Tibial nerve (tissue), 4 donors: ENCODE measurements at regions not wholly inside any gene's neighbourhood (a gene's known extent, or its start where the extent isn't known, plus 50 kb on each side); places are given as distances from the start of the nearest gene placed in this dataset.

Experiments
- DNase-seq, 2 donors: peaks; one replicate each; pipeline ENCODE4 v3.0.0-alpha.2; 2019; ENCODE audit warnings: low spot score in 2 of 2
- H3K27ac ChIP-seq, 4 donors: fragments of 200-600 bp; sonication (generic) in 3 of 4; one replicate each; pipeline ENCODE4 v1.5.1; 2017 to 2019; ENCODE audit warnings: mild to moderate bottlenecking in 1 of 4
- H3K27me3 ChIP-seq, 2 donors: fragments of 200-600 bp; sonication (generic) in 1 of 2; one replicate each; pipeline versions ENCODE4 v1.5.1 to v1.6.0; 2017 to 2019
- H3K36me3 ChIP-seq, 3 donors: fragments of 200-600 bp; sonication (generic); one replicate each; pipeline ENCODE4 v1.5.1; 2018 to 2019
- H3K4me1 ChIP-seq, 4 donors: fragments of 200-600 bp; sonication (generic) in 3 of 4; one replicate each; pipeline ENCODE4 v1.5.1; 2017 to 2019
- H3K4me3 ChIP-seq, 4 donors: fragments of 200-600 bp; sonication (generic) in 3 of 4; one replicate each; pipeline ENCODE4 v1.5.1; 2017 to 2019; ENCODE audit warnings: mild to moderate bottlenecking in 1 of 4, moderate library complexity in 1 of 4
- H3K9me3 ChIP-seq, 4 donors: fragments of 200-600 bp; sonication (generic) in 3 of 4; one replicate each; pipeline ENCODE4 v1.5.1; 2017 to 2019
- EP300 ChIP-seq, 2 donors: sonication (generic); formaldehyde crosslinking; IDR thresholded peaks; one replicate each; pipeline ENCODE4 v1.6.1; 2017; ENCODE audit warnings: antibody characterized with exemption in 2 of 2, mild to moderate bottlenecking in 1 of 2
- POLR2A ChIP-seq, 2 donors: fragments of 450-650 bp; IDR thresholded peaks; one replicate each; pipeline ENCODE4 v1.6.1; 2017; ENCODE audit warnings: antibody characterized with exemption in 2 of 2, mild to moderate bottlenecking in 2 of 2, moderate library complexity in 2 of 2
- WGBS, 2 donors: methylation state at CpG; one replicate each; pipeline ENCODE4 v1.1.5; 2018; 5-methylcytosine and 5-hydroxymethylcytosine counted together
- TF ChIP-seq, protein P1 (sequence below), 5 experiments: fragments of 200-600 bp in 3 of 5; fragments of 450-650 bp in 2 of 5; sonication (generic) in 3 of 5; IDR thresholded peaks; one replicate each; pipeline ENCODE4 v1.5.1; 2016 to 2019; ENCODE audit warnings: antibody characterized with exemption in 5 of 5, mild to moderate bottlenecking in 3 of 5, moderate library complexity in 2 of 5

DNA sequence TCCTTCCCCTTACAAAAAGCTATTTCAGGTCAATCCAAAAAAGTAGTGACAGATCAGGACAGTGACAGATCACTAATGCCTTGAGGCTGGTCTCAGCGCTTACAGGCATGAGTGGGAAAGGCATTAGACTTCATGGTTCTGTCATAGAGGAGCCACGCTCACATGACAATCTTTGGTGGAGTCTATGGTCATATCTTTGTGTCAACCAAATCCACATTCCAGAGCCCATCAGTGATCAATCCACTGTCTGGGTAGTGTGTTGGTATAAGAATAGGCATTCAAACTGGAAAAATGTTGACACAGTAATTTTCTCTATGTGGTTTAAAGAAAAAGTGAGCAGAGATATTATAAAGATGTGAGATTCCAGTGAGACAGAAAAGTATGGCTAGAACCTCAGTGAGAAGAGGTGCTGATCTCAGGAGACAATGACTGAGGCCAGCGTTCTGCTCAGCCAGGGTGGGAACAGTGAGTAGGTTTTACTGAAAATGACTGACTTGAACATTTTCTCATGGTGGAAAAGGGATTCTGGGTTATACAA, 215.0 kb downstream of the IRS1 start:
- no peaks in the 10 kb centered on the region for H3K4me1 ChIP-seq
- no peak overlapping the region for H3K27ac ChIP-seq
- 89 to 94% methylated on average over 3 of the region's 3 CpGs for WGBS, 2 donors
- no peak for DNase-seq
- no peaks in the 10 kb centered on the region for H3K27me3 ChIP-seq
- H3K36me3 ChIP-seq: no peaks in the 10 kb centered on the region
- peaks cover 0 to 24% (median 5%) of the 10 kb centered on the region in 4 donors for H3K9me3 ChIP-seq
- TF ChIP-seq, protein P1, sequence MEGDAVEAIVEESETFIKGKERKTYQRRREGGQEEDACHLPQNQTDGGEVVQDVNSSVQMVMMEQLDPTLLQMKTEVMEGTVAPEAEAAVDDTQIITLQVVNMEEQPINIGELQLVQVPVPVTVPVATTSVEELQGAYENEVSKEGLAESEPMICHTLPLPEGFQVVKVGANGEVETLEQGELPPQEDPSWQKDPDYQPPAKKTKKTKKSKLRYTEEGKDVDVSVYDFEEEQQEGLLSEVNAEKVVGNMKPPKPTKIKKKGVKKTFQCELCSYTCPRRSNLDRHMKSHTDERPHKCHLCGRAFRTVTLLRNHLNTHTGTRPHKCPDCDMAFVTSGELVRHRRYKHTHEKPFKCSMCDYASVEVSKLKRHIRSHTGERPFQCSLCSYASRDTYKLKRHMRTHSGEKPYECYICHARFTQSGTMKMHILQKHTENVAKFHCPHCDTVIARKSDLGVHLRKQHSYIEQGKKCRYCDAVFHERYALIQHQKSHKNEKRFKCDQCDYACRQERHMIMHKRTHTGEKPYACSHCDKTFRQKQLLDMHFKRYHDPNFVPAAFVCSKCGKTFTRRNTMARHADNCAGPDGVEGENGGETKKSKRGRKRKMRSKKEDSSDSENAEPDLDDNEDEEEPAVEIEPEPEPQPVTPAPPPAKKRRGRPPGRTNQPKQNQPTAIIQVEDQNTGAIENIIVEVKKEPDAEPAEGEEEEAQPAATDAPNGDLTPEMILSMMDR (IDR thresholded peaks at IDR 0.05): no peak
- TF ChIP-seq EP300 (IDR thresholded peaks at IDR 0.05) (no peak), POLR2A (IDR thresholded peaks at IDR 0.05) (no peak)
- H3K4me3 ChIP-seq: no peak overlapping the region

DNA sequence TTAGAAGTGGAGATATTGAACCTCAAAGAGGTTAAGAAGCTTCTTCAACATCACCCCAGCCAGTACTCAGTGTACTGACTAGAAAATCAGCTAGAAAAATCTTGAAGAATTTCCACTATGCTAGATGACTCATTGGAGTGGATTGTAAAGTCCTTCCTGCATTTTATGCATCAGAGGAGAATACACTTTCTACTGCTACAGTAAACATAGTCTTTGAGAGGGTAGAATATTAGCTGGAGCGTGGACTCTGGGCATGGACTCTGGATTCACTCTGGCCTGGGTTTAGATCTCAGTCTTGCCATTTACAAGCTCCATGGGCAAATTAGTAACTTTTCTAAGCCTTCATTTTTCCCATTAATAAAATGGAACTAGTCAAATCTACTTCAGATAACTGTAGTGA, 215.9 kb downstream of the IRS1 start:
- Histone ChIP-seq H3K4me1 (no peaks in the 10 kb centered on the region), H3K9me3 (peaks cover 0 to 16% (median 5%) of the 10 kb centered on the region in 4 donors), H3K4me3 (no peak overlapping the region), H3K36me3 (no peaks in the 10 kb centered on the region), H3K27me3 (no peaks in the 10 kb centered on the region), H3K27ac (no peak overlapping the region)
- TF ChIP-seq EP300 (IDR thresholded peaks at IDR 0.05): no peak
- TF ChIP-seq POLR2A (IDR thresholded peaks at IDR 0.05): no peak
- TF ChIP-seq, protein P1 (IDR thresholded peaks at IDR 0.05): no peak
- no peak for DNase-seq
- 58 to 59% methylated on average over 1 of the region's 1 CpG for WGBS, 2 donors

DNA sequence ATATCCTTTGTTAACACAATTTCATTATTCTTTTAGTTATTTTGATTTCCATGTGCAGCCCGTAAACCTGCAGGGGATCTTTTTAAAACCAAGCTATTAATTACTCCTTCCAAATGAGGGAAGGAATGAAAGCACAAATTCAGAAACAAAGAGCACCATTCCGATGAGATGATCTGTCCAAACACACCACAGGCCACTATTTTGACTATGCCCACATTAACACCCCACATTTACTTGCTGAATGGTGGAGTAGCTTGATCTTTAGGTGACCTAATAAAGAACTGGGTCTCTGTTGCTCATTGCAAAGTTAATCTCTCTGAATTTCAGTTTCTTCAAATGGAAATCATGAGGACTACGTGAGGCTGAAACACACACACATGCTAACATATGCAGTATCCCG, 218.0 kb downstream of the IRS1 start:
- no peak for TF ChIP-seq EP300 (IDR thresholded peaks at IDR 0.05)
- TF ChIP-seq POLR2A (IDR thresholded peaks at IDR 0.05): no peak
- TF ChIP-seq, protein P1 (IDR thresholded peaks at IDR 0.05): no peak
- Histone ChIP-seq H3K4me3 (no peak overlapping the region), H3K27me3 (no peaks in the 10 kb centered on the region), H3K4me1 (no peaks in the 10 kb centered on the region), H3K27ac (no peak overlapping the region), H3K9me3 (no peaks in the 10 kb centered on the region), H3K36me3 (no peaks in the 10 kb centered on the region)
- DNase-seq: no peak
- WGBS, 2 donors: 73% methylated on average over 4 of the region's 4 CpGs

DNA sequence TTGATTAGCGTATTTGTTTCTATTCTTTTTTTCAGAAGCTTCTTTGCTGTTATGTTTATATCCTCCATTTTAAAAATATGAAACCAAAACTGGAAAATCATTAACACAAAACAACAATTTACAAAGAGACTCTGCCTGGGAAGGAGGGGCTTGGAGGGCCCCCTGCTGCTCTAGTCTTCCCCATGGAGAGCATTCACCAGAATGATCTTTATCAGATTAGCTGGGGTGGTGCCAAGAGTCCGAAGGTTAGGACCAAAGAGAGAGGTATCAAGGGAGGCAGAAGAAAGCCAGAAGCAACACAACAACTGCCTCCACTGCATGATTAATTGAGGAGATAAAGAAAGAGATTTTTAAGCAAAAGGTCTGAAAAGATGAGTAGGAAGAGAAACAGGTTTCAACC, 218.6 kb downstream of the IRS1 start:
- 61 to 64% methylated on average over 2 of the region's 2 CpGs for WGBS, 2 donors
- no peak for DNase-seq
- no peaks in the 10 kb centered on the region for H3K36me3 ChIP-seq
- H3K4me3 ChIP-seq: no peak overlapping the region
- no peaks in the 10 kb centered on the region for H3K4me1 ChIP-seq
- H3K27ac ChIP-seq: no peak overlapping the region
- H3K27me3 ChIP-seq: no peaks in the 10 kb centered on the region
- no peak for TF ChIP-seq EP300 (IDR thresholded peaks at IDR 0.05)
- no peak for TF ChIP-seq POLR2A (IDR thresholded peaks at IDR 0.05)
- TF ChIP-seq, protein P1 (IDR thresholded peaks at IDR 0.05): no peak
- H3K9me3 ChIP-seq: no peaks in the 10 kb centered on the region

DNA sequence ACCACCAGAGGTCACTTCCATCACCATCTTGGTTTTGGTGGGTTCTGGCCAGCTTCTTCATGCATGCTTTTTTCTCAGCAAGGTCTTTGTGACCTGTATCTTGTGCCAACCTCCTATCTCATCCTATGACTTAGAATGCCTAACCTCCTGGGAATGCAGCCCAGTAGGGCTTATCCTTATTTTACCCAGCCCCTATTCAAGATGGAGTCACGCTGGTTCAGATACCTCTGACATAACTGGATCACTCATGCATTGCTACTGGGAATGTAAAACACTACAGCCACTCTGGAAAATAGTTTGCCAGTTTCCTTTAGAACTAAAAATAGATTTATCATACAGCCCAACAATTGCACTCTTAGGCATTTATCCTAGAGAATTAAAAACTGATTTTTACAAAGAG, 219.2 kb downstream of the IRS1 start:
- TF ChIP-seq, protein P1 (IDR thresholded peaks at IDR 0.05): no peak
- TF ChIP-seq POLR2A (IDR thresholded peaks at IDR 0.05): no peak
- no peak for TF ChIP-seq EP300 (IDR thresholded peaks at IDR 0.05)
- Histone ChIP-seq H3K27me3 (no peaks in the 10 kb centered on the region), H3K27ac (no peak overlapping the region), H3K4me3 (no peak overlapping the region), H3K4me1 (no peaks in the 10 kb centered on the region), H3K9me3 (no peaks in the 10 kb centered on the region), H3K36me3 (no peaks in the 10 kb centered on the region)
- 56 to 61% methylated on average over 1 of the region's 1 CpG for WGBS, 2 donors
- no peak for DNase-seq
